Fibroblast of pulmonary artery (primary cell): ENCODE measurements at regions not wholly inside any gene's neighbourhood (a gene's known extent, or its start where the extent isn't known, plus 50 kb on each side); places are given as distances from the start of the nearest gene placed in this dataset.

Experiments
- DNase-seq: peaks from one replicate; pipeline ENCODE4 v3.0.0-alpha.2; 2010; ENCODE audit warnings: low read depth
- H3K4me3 ChIP-seq: replicated peaks from 2 replicates; pipeline ENCODE4 v1.5.1; 2011; ENCODE audit warnings: low read depth, mild to moderate bottlenecking, control low read depth, low read length, moderate library complexity
- TF ChIP-seq, protein P1 (sequence below): IDR thresholded peaks from 2 replicates; pipeline ENCODE4 v1.5.1; 2011; ENCODE audit warnings: mild to moderate bottlenecking, control low read depth, low read length, inconsistent platforms; ENCODE audit errors: missing control alignments

DNA sequence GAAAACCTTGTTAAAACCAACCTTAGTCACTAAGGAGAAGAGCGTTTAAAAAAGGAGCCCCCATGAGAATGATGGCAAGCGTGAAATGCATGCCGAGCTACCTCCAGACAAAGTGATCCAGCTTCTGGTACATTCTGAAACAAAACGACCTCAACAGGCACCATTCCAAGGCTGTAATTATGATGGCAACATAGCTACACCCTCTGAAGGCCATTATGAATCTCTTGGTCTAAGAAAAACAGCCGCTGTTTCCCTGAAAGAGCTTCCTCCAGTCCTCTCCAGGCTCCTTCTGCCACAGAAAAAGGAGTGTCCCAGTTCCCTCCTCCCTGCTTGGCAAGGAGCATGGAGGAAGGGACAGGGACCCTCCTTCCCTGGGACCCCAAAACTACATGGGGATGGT, 50.0 kb upstream of the ABLIM1 start:
- no peak for DNase-seq
- TF ChIP-seq, protein P1, sequence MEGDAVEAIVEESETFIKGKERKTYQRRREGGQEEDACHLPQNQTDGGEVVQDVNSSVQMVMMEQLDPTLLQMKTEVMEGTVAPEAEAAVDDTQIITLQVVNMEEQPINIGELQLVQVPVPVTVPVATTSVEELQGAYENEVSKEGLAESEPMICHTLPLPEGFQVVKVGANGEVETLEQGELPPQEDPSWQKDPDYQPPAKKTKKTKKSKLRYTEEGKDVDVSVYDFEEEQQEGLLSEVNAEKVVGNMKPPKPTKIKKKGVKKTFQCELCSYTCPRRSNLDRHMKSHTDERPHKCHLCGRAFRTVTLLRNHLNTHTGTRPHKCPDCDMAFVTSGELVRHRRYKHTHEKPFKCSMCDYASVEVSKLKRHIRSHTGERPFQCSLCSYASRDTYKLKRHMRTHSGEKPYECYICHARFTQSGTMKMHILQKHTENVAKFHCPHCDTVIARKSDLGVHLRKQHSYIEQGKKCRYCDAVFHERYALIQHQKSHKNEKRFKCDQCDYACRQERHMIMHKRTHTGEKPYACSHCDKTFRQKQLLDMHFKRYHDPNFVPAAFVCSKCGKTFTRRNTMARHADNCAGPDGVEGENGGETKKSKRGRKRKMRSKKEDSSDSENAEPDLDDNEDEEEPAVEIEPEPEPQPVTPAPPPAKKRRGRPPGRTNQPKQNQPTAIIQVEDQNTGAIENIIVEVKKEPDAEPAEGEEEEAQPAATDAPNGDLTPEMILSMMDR = no peak
- H3K4me3 ChIP-seq = no peak overlapping the region

DNA sequence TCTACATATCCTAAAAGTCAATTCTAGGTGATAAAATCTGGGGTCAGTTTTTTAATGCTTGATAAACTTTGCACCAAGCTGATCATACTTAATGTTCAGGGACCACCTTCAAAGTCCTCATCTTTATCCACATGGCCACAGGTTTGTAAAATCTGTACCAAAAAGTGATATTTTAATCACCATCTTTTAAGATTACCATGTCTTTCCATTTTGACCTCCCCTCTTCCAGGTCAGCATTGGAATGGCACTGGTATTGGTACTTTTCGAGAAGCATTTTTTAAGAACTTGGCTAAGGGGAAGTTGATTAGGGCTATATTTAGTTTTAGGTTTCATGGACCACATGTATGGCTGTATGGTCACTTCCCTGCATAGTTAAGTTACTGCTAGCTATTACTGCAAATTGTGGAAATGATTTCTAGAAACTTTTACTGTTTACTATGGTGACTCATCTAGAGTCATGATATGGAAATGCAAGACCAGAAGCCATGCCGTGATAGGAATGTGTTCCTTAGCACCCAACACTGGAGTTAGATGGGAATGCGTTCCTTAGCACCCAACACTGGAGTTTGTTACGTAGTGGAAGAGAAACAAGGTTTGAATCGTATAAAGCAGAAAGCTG, 50.8 kb upstream of the ABLIM1 start:
- DNase-seq = peak; percentile 71
- TF ChIP-seq, protein P1 = no peak
- no peak overlapping the region for H3K4me3 ChIP-seq

- TF ChIP-seq, protein P1 = no peak
- H3K4me3 ChIP-seq = no peak overlapping the region
- peak; percentile 62 for DNase-seq
These were observed 51.9 kb upstream of the ABLIM1 start for GRCh38 chr10:114709984-114710383.

- no peak for DNase-seq
- TF ChIP-seq, protein P1 = no peak
- no peak overlapping the region for H3K4me3 ChIP-seq
These were observed 53.2 kb upstream of the ABLIM1 start for GRCh38 chr10:114711176-114711868.

- TF ChIP-seq, protein P1 = no peak
- H3K4me3 ChIP-seq = no peak overlapping the region
- no peak for DNase-seq
These were observed 53.8 kb upstream of the ABLIM1 start for GRCh38 chr10:114711869-114712250.

- DNase-seq = no peak
- H3K4me3 ChIP-seq = no peak overlapping the region
- TF ChIP-seq, protein P1 = no peak
These were observed 55.5 kb upstream of the ABLIM1 start for GRCh38 chr10:114713525-114714090.

DNA sequence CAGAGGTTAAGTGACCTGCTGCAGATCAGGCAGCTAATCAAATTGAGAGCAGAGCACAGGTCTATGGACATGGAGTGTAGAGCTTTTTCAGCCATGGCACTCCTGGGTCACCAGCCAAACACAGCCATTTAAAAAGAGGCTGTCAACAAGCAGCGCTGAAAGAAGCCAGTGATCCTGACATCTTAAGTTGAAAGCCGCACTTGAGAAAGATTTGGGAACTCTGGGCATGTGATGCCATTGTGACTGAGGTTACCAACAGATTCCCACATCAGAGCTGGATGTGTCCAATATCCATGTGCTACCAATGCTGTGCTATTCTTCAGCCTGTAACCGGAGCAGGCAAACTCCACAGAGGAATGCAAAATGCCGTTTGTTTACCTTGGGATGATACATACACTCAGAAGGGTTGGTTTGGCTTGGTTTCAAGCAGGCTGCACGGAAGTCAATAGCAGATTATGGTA, 56.2 kb upstream of the ABLIM1 start:
- no peak overlapping the region for H3K4me3 ChIP-seq
- DNase-seq = peak; percentile 75
- TF ChIP-seq, protein P1 = no peak
